ENCODE measurements at regions not wholly inside any gene's neighbourhood (a gene's known extent, or its start where the extent isn't known, plus 50 kb on each side); places are given as distances from the start of the nearest gene placed in this dataset.

GRCh38 chr6:166851426-166851825 lies 104.9 kb downstream of the RNASET2 start:
- TF ChIP-seq POLR2A (IDR thresholded peaks at IDR 0.05; ENCODE audit: low read depth, low read length) = no peak
- no peak for TF ChIP-seq TAF1 (IDR thresholded peaks at IDR 0.05; ENCODE audit: borderline replicate concordance, low read depth, low read length)
- TF ChIP-seq POLR2AphosphoS5 (IDR thresholded peaks at IDR 0.05; ENCODE audit: low read depth, low read length) = no peak

Data from GM12892 (cell line).